Neural progenitor cell (in vitro differentiated cells): ENCODE measurements at regions not wholly inside any gene's neighbourhood (a gene's known extent, or its start where the extent isn't known, plus 50 kb on each side); places are given as distances from the start of the nearest gene placed in this dataset.

Experiments
- EZH2 ChIP-seq: fragments of 200-600 bp; sonication (generic); IDR thresholded peaks from 2 replicates; pipeline ENCODE4 v1.6.1; 2017; ENCODE audit warnings: antibody characterized with exemption, mild to moderate bottlenecking, moderate library complexity
- EZH2phosphoT487 ChIP-seq: fragments of 200-600 bp; sonication (generic); IDR thresholded peaks from 2 replicates; pipeline ENCODE4 v1.6.1; 2017; ENCODE audit warnings: antibody characterized with exemption
- TF ChIP-seq, protein P1 (sequence below): fragments of 200-600 bp; sonication (generic); IDR thresholded peaks from 2 replicates; pipeline ENCODE4 v1.5.1; 2017; ENCODE audit warnings: antibody characterized with exemption, mild to moderate bottlenecking

DNA sequence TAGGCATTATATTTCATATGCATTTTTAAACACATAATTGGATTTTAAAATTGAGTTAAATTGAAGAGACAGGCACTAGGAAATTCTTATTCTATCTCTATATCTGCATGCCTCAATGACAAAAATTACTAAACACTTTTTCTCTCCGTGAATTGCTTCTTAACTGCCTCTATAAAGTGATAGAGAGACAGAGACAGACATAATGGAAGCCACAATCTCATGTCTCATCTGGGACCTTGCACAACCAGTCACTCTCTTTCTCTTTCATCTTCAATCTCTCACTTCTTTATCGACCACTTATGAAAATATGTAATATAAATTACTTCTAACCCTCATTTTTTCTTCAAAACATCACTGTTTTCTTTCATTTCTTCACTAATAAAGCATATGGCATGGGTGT, 238.9 kb upstream of the ZNF804A start:
- TF ChIP-seq, protein P1, sequence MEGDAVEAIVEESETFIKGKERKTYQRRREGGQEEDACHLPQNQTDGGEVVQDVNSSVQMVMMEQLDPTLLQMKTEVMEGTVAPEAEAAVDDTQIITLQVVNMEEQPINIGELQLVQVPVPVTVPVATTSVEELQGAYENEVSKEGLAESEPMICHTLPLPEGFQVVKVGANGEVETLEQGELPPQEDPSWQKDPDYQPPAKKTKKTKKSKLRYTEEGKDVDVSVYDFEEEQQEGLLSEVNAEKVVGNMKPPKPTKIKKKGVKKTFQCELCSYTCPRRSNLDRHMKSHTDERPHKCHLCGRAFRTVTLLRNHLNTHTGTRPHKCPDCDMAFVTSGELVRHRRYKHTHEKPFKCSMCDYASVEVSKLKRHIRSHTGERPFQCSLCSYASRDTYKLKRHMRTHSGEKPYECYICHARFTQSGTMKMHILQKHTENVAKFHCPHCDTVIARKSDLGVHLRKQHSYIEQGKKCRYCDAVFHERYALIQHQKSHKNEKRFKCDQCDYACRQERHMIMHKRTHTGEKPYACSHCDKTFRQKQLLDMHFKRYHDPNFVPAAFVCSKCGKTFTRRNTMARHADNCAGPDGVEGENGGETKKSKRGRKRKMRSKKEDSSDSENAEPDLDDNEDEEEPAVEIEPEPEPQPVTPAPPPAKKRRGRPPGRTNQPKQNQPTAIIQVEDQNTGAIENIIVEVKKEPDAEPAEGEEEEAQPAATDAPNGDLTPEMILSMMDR: no peak
- TF ChIP-seq EZH2 (no peak), EZH2phosphoT487 (no peak)
